Lower lobe of right lung (tissue), 2 donors: ENCODE measurements at regions not wholly inside any gene's neighbourhood (a gene's known extent, or its start where the extent isn't known, plus 50 kb on each side); places are given as distances from the start of the nearest gene placed in this dataset.

Experiments
- ATAC-seq, 2 donors: fragments of 200-7000 bp; cut with Tn5 transposase; one replicate each; pipeline ENCODE4 v1.9.1; 2020 to 2022; ENCODE audit warnings: mild to moderate bottlenecking in 2 of 2, moderate library complexity in 2 of 2
- DNase-seq: peaks from one replicate; pipeline ENCODE4 v3.0.0-alpha.2; 2020
- H3K27ac ChIP-seq: fragments of 200-600 bp; one replicate; pipeline ENCODE4 v1.8.0; 2022
- H3K27me3 ChIP-seq: fragments of 200-600 bp; one replicate; pipeline ENCODE4 v1.8.0; 2022; ENCODE audit warnings: low read depth
- H3K36me3 ChIP-seq: fragments of 200-600 bp; one replicate; pipeline ENCODE4 v1.8.0; 2022; ENCODE audit warnings: mild to moderate bottlenecking
- H3K4me1 ChIP-seq: fragments of 200-600 bp; one replicate; pipeline ENCODE4 v1.8.0; 2022
- H3K4me3 ChIP-seq: fragments of 200-600 bp; one replicate; pipeline ENCODE4 v1.8.0; 2022; ENCODE audit warnings: mild to moderate bottlenecking
- H3K9me3 ChIP-seq: fragments of 200-600 bp; one replicate; pipeline ENCODE4 v1.8.0; 2022
- CTCF ChIP-seq: fragments of 200-600 bp; IDR thresholded peaks from one replicate; pipeline ENCODE4 v1.8.0; 2022; ENCODE audit warnings: antibody characterized with exemption, mild to moderate bottlenecking
- intact Hi-C: fragments of 100-400 bp; cut with DNase I; formaldehyde crosslinking; loops from one replicate; pipeline ENCODE4 v1.11.0; 2022
- donor health status: DM: no; HTN: yes; CAD: no; lungs with severe emphysema.

GRCh38 chr5:54704333-54704732, 186.8 kb downstream of the SNX18 start:
- TF ChIP-seq CTCF: no peak
- intact Hi-C loops: no loop called here
- no peaks in the 10 kb centered on the region for H3K27me3 ChIP-seq
- no peak for ATAC-seq
- peaks cover 38% of the 10 kb centered on the region for H3K4me1 ChIP-seq
- no peak overlapping the region for H3K27ac ChIP-seq
- no peak overlapping the region for H3K4me3 ChIP-seq
- H3K9me3 ChIP-seq: no peaks in the 10 kb centered on the region
- no peak for DNase-seq
- H3K36me3 ChIP-seq: no peaks in the 10 kb centered on the region

GRCh38 chr5:54703565-54704255, 186.2 kb downstream of the SNX18 start:
- DNase-seq (no peak), ATAC-seq (no peak)
- Histone ChIP-seq H3K9me3 (no peaks in the 10 kb centered on the region), H3K27me3 (no peaks in the 10 kb centered on the region), H3K27ac (no peak overlapping the region), H3K4me1 (peaks cover 38% of the 10 kb centered on the region), H3K36me3 (no peaks in the 10 kb centered on the region), H3K4me3 (no peak overlapping the region)
- no peak for TF ChIP-seq CTCF
- intact Hi-C loops: no loop called here

GRCh38 chr5:54703133-54703532, 185.6 kb downstream of the SNX18 start:
- no peak for TF ChIP-seq CTCF
- no peaks in the 10 kb centered on the region for H3K9me3 ChIP-seq
- ATAC-seq: peak; percentile 13 to 29
- H3K36me3 ChIP-seq: no peaks in the 10 kb centered on the region
- no peaks in the 10 kb centered on the region for H3K27me3 ChIP-seq
- peaks cover 38% of the 10 kb centered on the region for H3K4me1 ChIP-seq
- DNase-seq: no peak
- H3K27ac ChIP-seq: no peak overlapping the region
- intact Hi-C loops: no loop called here
- H3K4me3 ChIP-seq: no peak overlapping the region

GRCh38 chr5:54702470-54702869, 184.9 kb downstream of the SNX18 start:
- DNase-seq: no peak
- intact Hi-C loops: no loop called here
- Histone ChIP-seq H3K4me1 (peaks cover 38% of the 10 kb centered on the region), H3K36me3 (no peaks in the 10 kb centered on the region), H3K27me3 (no peaks in the 10 kb centered on the region), H3K4me3 (no peak overlapping the region), H3K27ac (no peak overlapping the region), H3K9me3 (no peaks in the 10 kb centered on the region)
- peak in 1 of 2 donors; percentile 21 for ATAC-seq
- TF ChIP-seq CTCF: no peak

GRCh38 chr5:54700986-54701578, 183.5 kb downstream of the SNX18 start:
- H3K27ac ChIP-seq: peak overlapping the region; percentile 57
- no peaks in the 10 kb centered on the region for H3K27me3 ChIP-seq
- H3K4me3 ChIP-seq: no peak overlapping the region
- no peak for TF ChIP-seq CTCF
- ATAC-seq: peak; percentile 95 to 97
- no peaks in the 10 kb centered on the region for H3K36me3 ChIP-seq
- peak; percentile 61 for DNase-seq
- no peaks in the 10 kb centered on the region for H3K9me3 ChIP-seq
- intact Hi-C loops: no loop called here
- peaks cover 48% of the 10 kb centered on the region for H3K4me1 ChIP-seq
